NCI-H748 (cell line): ENCODE measurements at regions not wholly inside any gene's neighbourhood (a gene's known extent, or its start where the extent isn't known, plus 50 kb on each side); places are given as distances from the start of the nearest gene placed in this dataset.

Source experiments
- DNase-seq: peaks from one replicate; lab custom pipeline; 2025; ENCODE audit not compliant: unreplicated experiment; lab: John Stamatoyannopoulos, UW

GRCh38 chr4:178689926-178690325 is 1247.7 kb upstream of the AGA start:
- DNase-seq, result no peak

DNA sequence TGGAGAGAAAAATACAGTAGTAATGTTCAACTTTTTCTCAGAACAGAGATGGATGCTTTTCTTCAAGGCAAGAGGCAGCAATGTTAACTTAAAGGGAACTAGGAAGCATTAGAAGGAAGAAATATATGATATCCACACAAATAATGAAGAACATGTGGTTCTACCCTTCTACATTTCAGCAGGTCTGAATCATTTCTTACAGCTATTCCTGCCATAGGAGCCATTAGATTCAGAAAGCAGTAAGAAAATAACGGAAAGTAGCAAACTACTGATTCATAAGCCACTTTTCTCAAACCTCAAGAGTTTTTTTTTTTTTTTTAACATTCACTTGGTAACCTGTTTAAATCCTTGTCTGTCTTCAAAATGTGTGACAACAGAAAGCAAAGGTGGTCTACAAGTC is 1251.6 kb upstream of the AGA start:
- DNase-seq, result no peak

- DNase-seq, result no peak
These were observed 1254.3 kb upstream of the AGA start for GRCh38 chr4:178696515-178696914.

- DNase-seq, result no peak
These were observed 1270.2 kb upstream of the AGA start for GRCh38 chr4:178712486-178712885.

DNA sequence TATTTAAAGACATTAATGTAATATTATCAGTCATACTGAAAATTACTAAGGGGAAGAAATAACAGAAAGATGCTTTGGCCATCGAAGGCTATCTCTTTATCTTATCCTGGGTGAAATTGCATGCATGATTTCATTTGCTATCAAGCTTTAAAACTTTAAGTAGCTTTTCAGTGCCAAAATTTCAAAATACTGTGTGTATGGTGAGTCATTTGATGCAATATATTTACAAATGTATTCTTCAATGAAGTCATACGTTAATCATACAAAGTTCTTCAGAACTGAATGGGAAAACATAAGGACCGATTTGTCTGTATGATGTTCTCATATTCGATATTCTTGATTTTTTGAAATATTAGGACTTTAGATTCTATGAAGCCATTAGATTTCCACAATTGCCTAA is 1295.8 kb upstream of the AGA start:
- DNase-seq, result no peak

GRCh38 chr4:178745203-178745602 is 1303.0 kb upstream of the AGA start:
- no peak for DNase-seq

- DNase-seq, result no peak
These were observed 1310.8 kb upstream of the AGA start for GRCh38 chr4:178752954-178753525.

DNA sequence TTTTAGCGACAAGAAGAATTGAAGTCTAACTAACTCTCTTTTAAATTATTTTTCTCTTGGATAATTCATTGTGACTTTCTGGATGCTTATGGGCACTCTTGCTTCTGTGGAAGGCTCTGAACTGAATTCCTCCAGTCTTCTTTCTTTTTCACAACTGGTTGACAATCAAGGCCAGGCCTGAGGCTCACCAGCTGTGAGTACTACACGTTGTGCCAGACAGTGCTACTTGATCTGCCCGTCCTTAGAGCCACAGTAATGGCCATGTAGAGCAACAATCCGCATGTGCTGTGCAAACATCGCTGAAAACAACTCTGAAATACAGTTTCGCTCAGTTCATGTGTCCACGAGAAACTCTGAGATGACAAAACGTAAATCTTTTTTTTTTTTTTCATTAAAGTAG is 1336.3 kb upstream of the AGA start:
- peak; percentile 45 for DNase-seq

- DNase-seq, result no peak
These were observed 1339.5 kb upstream of the AGA start for GRCh38 chr4:178781779-178782178.

DNA sequence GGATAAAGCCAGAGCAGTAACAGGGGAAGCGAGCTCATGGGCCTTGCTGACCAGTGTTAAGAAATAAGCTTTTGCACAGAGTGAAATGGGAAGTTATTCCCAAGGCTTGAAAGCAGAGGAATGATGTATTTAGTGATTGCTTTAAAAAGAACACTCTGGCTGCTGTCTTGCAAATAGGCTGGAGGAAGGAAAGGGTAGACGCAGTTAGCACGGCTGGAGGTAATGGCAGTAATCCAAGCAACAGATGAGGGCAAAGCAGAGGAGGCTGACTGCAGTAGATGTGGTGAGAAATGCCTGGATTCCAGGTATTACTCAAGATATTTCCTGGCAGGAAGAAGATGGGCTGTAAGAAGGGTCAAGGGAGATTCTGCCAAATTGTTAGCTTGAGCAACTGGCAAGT is 1342.3 kb upstream of the AGA start:
- no peak for DNase-seq

- DNase-seq, result no peak
These were observed 1347.0 kb upstream of the AGA start for GRCh38 chr4:178789279-178789678.

DNA sequence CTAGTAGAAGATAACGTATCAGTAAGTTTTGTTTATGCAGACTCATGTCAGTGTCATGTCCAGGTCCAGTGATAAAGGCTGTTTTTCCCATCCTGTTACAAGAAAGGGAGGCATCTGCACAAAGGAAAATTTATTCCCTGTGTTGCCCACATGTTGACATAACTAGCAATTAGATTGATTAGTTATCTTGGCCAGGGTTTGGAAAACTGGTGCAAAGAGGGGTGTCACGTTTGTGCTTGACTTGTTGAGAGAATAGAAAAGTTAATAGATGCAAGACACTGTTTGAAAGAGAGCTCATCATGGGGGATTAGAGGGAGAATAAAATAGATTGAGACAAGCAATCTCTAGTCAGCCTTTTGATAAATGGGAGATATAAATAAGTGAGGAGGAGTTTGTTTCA is 1357.0 kb upstream of the AGA start:
- DNase-seq, result peak; percentile 78

GRCh38 chr4:178808106-178808505 is 1365.9 kb upstream of the AGA start:
- no peak for DNase-seq

DNA sequence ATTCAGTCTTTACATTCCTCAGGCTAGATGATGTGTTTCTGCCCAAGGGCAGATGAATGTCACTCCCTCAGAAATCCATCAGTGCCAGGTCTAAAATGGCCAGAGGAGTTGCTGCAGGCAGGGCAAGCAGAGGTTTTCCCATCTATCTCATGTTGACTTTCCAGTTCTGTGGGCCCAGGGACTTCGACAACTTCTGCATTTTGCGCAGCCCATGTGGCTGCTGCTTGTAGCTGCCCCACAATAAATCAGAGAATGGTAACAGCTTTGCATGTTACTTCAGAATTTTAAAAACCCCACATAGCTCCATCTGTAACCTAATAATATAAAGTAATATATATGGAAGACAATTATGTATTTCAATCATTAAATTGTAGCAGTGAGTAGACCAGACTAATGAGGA is 1367.7 kb upstream of the AGA start:
- no peak for DNase-seq

DNA sequence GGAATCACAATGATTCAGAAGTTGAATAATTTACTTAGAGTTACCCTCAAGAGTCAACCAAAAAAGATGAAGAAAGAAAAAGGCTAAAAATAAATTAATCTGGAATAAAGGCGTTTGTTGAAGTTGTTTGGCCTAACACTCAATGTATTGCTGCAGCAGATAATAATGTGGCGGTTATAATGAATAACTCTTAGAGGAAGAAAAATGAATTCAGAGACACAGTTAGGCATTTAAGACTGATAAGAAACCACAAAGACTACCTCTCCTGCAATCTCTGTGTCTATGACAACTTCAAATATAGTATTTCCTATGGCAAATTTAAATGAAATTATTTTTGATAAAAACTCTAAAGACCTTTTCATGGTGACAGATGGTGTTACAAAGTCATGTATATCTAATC is 1369.1 kb upstream of the AGA start:
- DNase-seq, result no peak

- no peak for DNase-seq
These were observed 1370.6 kb upstream of the AGA start for GRCh38 chr4:178812866-178813265.

DNA sequence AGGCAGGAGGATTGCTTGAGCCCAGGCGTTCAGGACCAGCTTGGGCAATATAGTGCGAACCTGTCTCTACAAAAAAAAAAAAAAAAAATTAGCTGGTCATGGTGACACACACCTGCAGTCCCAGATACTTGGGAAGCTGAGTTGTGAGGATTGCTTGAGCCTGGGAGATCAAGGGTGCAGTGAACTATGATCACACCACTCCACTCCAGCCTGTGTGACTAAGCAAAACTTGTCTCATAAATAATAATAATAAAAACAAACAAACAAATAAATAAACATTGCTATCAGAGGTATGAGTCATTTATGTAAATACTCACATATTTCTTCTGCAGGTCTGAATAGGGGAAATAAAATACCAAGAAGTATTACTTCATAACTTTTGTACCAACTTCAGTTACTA is 1372.7 kb upstream of the AGA start:
- DNase-seq, result no peak

- no peak for DNase-seq
These were observed 1381.5 kb upstream of the AGA start for GRCh38 chr4:178823673-178824295.

GRCh38 chr4:178836865-178837264 is 1394.6 kb upstream of the AGA start:
- DNase-seq, result no peak

- no peak for DNase-seq
These were observed 1396.5 kb upstream of the AGA start for GRCh38 chr4:178838776-178839175.

GRCh38 chr4:178856139-178856800 is 1414.0 kb upstream of the AGA start:
- no peak for DNase-seq

GRCh38 chr4:178871476-178871875 is 1429.2 kb upstream of the AGA start:
- DNase-seq, result no peak

DNA sequence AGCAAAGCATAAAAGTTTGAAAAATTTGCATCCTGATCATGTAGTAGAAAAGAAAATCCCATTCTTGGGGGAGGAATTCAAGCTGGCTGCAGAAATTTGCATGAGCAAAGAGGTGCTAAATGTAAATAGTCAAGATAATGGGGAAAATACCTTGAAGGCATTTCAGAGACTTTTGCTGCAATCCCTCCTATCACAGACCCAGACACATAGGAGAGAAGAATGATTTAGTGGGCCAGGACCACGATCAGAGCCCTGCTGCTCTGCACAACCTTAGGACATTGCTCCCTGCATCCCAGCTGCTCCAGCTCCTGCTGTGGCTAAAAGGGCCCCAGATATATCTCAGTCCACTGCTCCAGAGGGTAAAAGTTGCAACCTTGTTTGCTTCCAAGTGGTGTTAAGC is 1439.7 kb upstream of the AGA start:
- no peak for DNase-seq
